ENCODE measurements at regions not wholly inside any gene's neighbourhood (a gene's known extent, or its start where the extent isn't known, plus 50 kb on each side); places are given as distances from the start of the nearest gene placed in this dataset.

DNA sequence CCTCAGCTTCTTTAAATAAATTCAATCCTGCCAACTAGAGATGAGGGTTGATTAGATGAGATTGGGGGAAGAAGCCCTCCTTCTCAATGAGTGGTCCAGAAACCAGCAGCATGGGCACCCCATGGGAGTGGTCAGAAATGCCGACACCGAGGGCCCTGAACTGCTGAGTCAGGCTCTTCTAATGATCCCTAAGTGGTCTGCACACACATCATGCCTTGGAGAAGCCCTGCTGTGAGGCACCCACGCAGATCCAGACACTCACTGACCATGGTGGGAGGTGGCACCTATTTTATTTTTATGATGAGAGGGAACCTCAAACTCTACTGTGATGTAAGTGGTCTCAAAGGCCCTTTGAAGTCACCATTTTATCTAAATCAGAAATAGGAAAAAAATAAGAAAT, 72.3 kb upstream of the BOD1 start (continued):
- TF ChIP-seq, protein P1, sequence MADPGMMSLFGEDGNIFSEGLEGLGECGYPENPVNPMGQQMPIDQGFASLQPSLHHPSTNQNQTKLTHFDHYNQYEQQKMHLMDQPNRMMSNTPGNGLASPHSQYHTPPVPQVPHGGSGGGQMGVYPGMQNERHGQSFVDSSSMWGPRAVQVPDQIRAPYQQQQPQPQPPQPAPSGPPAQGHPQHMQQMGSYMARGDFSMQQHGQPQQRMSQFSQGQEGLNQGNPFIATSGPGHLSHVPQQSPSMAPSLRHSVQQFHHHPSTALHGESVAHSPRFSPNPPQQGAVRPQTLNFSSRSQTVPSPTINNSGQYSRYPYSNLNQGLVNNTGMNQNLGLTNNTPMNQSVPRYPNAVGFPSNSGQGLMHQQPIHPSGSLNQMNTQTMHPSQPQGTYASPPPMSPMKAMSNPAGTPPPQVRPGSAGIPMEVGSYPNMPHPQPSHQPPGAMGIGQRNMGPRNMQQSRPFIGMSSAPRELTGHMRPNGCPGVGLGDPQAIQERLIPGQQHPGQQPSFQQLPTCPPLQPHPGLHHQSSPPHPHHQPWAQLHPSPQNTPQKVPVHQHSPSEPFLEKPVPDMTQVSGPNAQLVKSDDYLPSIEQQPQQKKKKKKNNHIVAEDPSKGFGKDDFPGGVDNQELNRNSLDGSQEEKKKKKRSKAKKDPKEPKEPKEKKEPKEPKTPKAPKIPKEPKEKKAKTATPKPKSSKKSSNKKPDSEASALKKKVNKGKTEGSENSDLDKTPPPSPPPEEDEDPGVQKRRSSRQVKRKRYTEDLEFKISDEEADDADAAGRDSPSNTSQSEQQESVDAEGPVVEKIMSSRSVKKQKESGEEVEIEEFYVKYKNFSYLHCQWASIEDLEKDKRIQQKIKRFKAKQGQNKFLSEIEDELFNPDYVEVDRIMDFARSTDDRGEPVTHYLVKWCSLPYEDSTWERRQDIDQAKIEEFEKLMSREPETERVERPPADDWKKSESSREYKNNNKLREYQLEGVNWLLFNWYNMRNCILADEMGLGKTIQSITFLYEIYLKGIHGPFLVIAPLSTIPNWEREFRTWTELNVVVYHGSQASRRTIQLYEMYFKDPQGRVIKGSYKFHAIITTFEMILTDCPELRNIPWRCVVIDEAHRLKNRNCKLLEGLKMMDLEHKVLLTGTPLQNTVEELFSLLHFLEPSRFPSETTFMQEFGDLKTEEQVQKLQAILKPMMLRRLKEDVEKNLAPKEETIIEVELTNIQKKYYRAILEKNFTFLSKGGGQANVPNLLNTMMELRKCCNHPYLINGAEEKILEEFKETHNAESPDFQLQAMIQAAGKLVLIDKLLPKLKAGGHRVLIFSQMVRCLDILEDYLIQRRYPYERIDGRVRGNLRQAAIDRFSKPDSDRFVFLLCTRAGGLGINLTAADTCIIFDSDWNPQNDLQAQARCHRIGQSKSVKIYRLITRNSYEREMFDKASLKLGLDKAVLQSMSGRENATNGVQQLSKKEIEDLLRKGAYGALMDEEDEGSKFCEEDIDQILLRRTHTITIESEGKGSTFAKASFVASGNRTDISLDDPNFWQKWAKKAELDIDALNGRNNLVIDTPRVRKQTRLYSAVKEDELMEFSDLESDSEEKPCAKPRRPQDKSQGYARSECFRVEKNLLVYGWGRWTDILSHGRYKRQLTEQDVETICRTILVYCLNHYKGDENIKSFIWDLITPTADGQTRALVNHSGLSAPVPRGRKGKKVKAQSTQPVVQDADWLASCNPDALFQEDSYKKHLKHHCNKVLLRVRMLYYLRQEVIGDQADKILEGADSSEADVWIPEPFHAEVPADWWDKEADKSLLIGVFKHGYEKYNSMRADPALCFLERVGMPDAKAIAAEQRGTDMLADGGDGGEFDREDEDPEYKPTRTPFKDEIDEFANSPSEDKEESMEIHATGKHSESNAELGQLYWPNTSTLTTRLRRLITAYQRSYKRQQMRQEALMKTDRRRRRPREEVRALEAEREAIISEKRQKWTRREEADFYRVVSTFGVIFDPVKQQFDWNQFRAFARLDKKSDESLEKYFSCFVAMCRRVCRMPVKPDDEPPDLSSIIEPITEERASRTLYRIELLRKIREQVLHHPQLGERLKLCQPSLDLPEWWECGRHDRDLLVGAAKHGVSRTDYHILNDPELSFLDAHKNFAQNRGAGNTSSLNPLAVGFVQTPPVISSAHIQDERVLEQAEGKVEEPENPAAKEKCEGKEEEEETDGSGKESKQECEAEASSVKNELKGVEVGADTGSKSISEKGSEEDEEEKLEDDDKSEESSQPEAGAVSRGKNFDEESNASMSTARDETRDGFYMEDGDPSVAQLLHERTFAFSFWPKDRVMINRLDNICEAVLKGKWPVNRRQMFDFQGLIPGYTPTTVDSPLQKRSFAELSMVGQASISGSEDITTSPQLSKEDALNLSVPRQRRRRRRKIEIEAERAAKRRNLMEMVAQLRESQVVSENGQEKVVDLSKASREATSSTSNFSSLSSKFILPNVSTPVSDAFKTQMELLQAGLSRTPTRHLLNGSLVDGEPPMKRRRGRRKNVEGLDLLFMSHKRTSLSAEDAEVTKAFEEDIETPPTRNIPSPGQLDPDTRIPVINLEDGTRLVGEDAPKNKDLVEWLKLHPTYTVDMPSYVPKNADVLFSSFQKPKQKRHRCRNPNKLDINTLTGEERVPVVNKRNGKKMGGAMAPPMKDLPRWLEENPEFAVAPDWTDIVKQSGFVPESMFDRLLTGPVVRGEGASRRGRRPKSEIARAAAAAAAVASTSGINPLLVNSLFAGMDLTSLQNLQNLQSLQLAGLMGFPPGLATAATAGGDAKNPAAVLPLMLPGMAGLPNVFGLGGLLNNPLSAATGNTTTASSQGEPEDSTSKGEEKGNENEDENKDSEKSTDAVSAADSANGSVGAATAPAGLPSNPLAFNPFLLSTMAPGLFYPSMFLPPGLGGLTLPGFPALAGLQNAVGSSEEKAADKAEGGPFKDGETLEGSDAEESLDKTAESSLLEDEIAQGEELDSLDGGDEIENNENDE (IDR thresholded peaks at IDR 0.05; ENCODE audit: insufficient replicate concordance, low read length), result no peak
